Superior temporal gyrus (tissue), 1 donor: ENCODE measurements at regions not wholly inside any gene's neighbourhood (a gene's known extent, or its start where the extent isn't known, plus 50 kb on each side); places are given as distances from the start of the nearest gene placed in this dataset.

Experiments
- DNase-seq: peaks from one replicate; pipeline ENCODE4 v3.0.0-alpha.2; 2016; ENCODE audit errors: extremely low spot score

GRCh38 chr9:106602344-106602743 is 260.6 kb upstream of the ZNF462 start:
- DNase-seq, result no peak

- DNase-seq, result no peak
Observed at GRCh38 chr9:106613250-106613737, 249.7 kb upstream of the ZNF462 start.

- DNase-seq, result no peak
Observed at GRCh38 chr9:106615118-106615889, 247.7 kb upstream of the ZNF462 start.

GRCh38 chr9:106616026-106616425 is 246.9 kb upstream of the ZNF462 start:
- DNase-seq, result peak; percentile 53

- DNase-seq, result no peak
Observed at GRCh38 chr9:106616851-106617345, 246.1 kb upstream of the ZNF462 start.

GRCh38 chr9:106619211-106619610 is 243.8 kb upstream of the ZNF462 start:
- DNase-seq, result no peak

- DNase-seq, result no peak
Observed at GRCh38 chr9:106620081-106620480, 242.9 kb upstream of the ZNF462 start.

- DNase-seq, result no peak
Observed at GRCh38 chr9:106620866-106621265, 242.1 kb upstream of the ZNF462 start.

GRCh38 chr9:106621313-106622163 is 241.4 kb upstream of the ZNF462 start:
- peak; percentile 71 for DNase-seq

GRCh38 chr9:106622164-106622487 is 240.8 kb upstream of the ZNF462 start:
- DNase-seq, result no peak

- DNase-seq, result no peak
Observed at GRCh38 chr9:106623558-106623957, 239.4 kb upstream of the ZNF462 start.

GRCh38 chr9:106625259-106625789 is 237.6 kb upstream of the ZNF462 start:
- DNase-seq, result no peak

GRCh38 chr9:106626936-106627335 is 236.0 kb upstream of the ZNF462 start:
- DNase-seq, result no peak

- DNase-seq, result no peak
Observed at GRCh38 chr9:106632621-106633020, 230.3 kb upstream of the ZNF462 start.

GRCh38 chr9:106634183-106634582 is 228.8 kb upstream of the ZNF462 start:
- DNase-seq, result no peak

GRCh38 chr9:106634641-106635040 is 228.3 kb upstream of the ZNF462 start:
- DNase-seq, result no peak

GRCh38 chr9:106637486-106637885 is 225.5 kb upstream of the ZNF462 start:
- no peak for DNase-seq

GRCh38 chr9:106639873-106640568 is 222.9 kb upstream of the ZNF462 start:
- DNase-seq, result no peak

- DNase-seq, result no peak
Observed at GRCh38 chr9:106643211-106643930, 219.6 kb upstream of the ZNF462 start.

GRCh38 chr9:106644661-106645060 is 218.3 kb upstream of the ZNF462 start:
- DNase-seq, result no peak

- no peak for DNase-seq
Observed at GRCh38 chr9:106648799-106649198, 214.2 kb upstream of the ZNF462 start.
